ENCODE measurements at regions not wholly inside any gene's neighbourhood (a gene's known extent, or its start where the extent isn't known, plus 50 kb on each side); places are given as distances from the start of the nearest gene placed in this dataset.

DNA sequence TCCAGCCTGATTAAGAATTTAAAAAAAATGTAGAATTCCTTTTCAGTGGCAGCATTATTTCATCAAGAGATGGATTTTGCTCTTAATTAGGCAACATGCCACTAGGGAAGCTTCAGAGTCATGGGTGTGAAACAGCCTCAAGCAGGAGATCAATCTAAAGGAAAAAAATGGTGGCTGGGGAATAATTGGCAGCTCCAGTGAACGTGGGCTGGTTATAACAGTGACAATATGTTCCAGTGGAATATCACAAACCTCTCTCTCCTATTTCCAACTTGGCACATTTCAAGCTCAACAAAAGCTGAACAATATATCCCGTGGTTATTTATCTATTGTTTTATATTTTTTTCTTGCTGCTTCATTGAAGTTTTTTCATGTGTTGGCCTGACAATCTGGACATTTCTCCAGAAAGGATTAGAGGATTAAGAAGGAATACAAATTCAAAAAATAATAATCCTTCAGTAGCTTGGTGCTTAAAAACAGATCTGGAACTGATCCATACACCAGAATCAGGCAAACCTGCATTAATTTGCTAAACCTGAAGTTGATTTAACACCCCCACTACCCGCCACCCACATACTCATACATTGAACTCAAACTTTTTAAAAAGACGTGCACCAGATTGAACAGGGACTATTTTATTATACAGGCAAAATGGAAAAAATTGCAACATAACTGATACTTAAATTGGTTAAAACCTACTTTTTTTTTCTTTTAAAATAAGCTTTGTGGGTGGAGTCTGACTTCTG lies 255.9 kb upstream of the SPRED2 start:
- Mint-ChIP-seq H3K27ac (no peak overlapping the region), H3K4me3 (no peak overlapping the region), H3K36me3 (ENCODE audit: low read depth) (no peaks in the 10 kb centered on the region), H3K4me1 (no peaks in the 10 kb centered on the region), H3K27me3 (peaks cover 38% of the 10 kb centered on the region)
- DNase-seq (no peak), ATAC-seq (no peak)
- H3K9me3 ChIP-seq (ENCODE audit: control insufficient read depth, low read length, poor library complexity, severe bottlenecking) = no peaks in the 10 kb centered on the region

DNA sequence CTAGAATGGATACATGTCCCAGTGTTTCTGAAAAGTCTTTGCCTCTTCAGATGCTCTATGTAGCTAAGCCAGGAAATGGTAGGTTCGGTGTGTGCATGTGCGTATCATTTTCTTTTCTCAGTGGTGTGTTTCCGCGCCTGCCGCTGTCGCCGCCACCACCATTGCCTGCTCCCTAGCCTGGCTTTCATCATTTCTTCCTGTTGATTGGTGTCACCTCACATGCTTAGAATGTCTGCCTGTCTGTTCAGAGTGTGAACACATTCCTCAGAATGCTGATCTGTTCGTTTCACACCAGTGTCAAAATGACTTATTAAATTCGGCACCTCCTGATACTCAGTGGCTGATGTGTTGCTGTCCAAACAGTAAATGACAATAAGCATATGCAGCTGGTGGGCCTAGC lies 255.2 kb upstream of the SPRED2 start:
- H3K9me3 ChIP-seq (ENCODE audit: control insufficient read depth, low read length, poor library complexity, severe bottlenecking) = no peaks in the 10 kb centered on the region
- no peaks in the 10 kb centered on the region for H3K4me1 Mint-ChIP-seq
- no peaks in the 10 kb centered on the region for H3K36me3 Mint-ChIP-seq (ENCODE audit: low read depth)
- DNase-seq (no peak), ATAC-seq (no peak)
- H3K27ac Mint-ChIP-seq = no peak overlapping the region
- H3K27me3 Mint-ChIP-seq = peaks cover 38% of the 10 kb centered on the region
- H3K4me3 Mint-ChIP-seq = no peak overlapping the region

GRCh38 chr2:65686928-65687521 lies 254.6 kb upstream of the SPRED2 start:
- ATAC-seq (no peak), DNase-seq (no peak)
- H3K4me3 Mint-ChIP-seq = no peak overlapping the region
- H3K27ac Mint-ChIP-seq = no peak overlapping the region
- H3K36me3 Mint-ChIP-seq (ENCODE audit: low read depth) = no peaks in the 10 kb centered on the region
- no peaks in the 10 kb centered on the region for H3K9me3 ChIP-seq (ENCODE audit: control insufficient read depth, low read length, poor library complexity, severe bottlenecking)
- no peaks in the 10 kb centered on the region for H3K4me1 Mint-ChIP-seq
- peaks cover 40% of the 10 kb centered on the region for H3K27me3 Mint-ChIP-seq

GRCh38 chr2:65681503-65681902 lies 249.1 kb upstream of the SPRED2 start:
- no peak overlapping the region for H3K27ac Mint-ChIP-seq
- ATAC-seq = no peak
- H3K4me1 Mint-ChIP-seq = no peaks in the 10 kb centered on the region
- H3K36me3 Mint-ChIP-seq (ENCODE audit: low read depth) = no peaks in the 10 kb centered on the region
- H3K9me3 ChIP-seq (ENCODE audit: control insufficient read depth, low read length, poor library complexity, severe bottlenecking) = no peaks in the 10 kb centered on the region
- peaks cover 40% of the 10 kb centered on the region for H3K27me3 Mint-ChIP-seq
- H3K4me3 Mint-ChIP-seq = no peak overlapping the region
- no peak for DNase-seq

- H3K4me3 Mint-ChIP-seq = no peak overlapping the region
- H3K36me3 Mint-ChIP-seq (ENCODE audit: low read depth) = no peaks in the 10 kb centered on the region
- DNase-seq = no peak
- H3K9me3 ChIP-seq (ENCODE audit: control insufficient read depth, low read length, poor library complexity, severe bottlenecking) = no peaks in the 10 kb centered on the region
- ATAC-seq = no peak
- H3K4me1 Mint-ChIP-seq = no peaks in the 10 kb centered on the region
- H3K27ac Mint-ChIP-seq = no peak overlapping the region
- H3K27me3 Mint-ChIP-seq = peaks cover 42% of the 10 kb centered on the region
Observed at GRCh38 chr2:65678779-65679391, 246.5 kb upstream of the SPRED2 start.

GRCh38 chr2:65675350-65675749 lies 243.0 kb upstream of the SPRED2 start:
- Mint-ChIP-seq H3K27me3 (peaks cover 23% of the 10 kb centered on the region), H3K36me3 (ENCODE audit: low read depth) (no peaks in the 10 kb centered on the region)
- ATAC-seq = no peak

DNA sequence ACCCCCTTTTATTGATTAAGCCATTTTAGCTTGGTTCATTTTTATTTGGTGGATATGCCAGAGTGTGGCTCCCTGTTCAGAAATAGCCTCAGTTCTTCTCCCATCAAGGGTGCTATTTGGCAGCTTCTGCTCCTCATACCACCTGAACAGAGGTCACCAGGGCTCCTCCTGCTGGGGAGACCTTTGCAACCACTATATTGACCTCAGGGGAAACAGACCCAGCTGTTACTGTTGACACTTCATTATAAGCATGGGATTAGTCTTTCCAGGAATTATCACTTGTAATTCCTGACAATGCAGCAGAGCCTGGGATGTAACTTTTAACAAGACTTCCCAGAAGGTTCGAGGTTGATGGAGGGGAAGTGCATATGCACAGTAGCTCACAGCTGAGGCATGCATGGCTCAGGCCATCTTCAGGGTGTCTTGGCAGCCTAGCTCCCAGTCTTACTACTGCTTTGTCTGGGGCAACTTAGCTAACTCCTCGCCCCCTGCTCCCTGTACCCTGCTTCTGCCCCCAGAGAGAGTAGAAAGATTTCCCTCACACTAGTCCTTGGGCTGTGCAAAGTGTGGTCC lies 239.4 kb upstream of the SPRED2 start:
- no peaks in the 10 kb centered on the region for H3K36me3 Mint-ChIP-seq (ENCODE audit: low read depth)
- H3K27ac Mint-ChIP-seq = no peak overlapping the region
- no peaks in the 10 kb centered on the region for H3K9me3 ChIP-seq (ENCODE audit: control insufficient read depth, low read length, poor library complexity, severe bottlenecking)
- no peak for ATAC-seq
- H3K4me3 Mint-ChIP-seq = no peak overlapping the region
- no peak for DNase-seq
- no peaks in the 10 kb centered on the region for H3K4me1 Mint-ChIP-seq
- peaks cover 4% of the 10 kb centered on the region for H3K27me3 Mint-ChIP-seq

More at GRCh38 chr2:65675350-65675749, 243.0 kb upstream of the SPRED2 start:
- no peak for DNase-seq
- Mint-ChIP-seq H3K27ac (no peak overlapping the region), H3K4me3 (no peak overlapping the region), H3K4me1 (no peaks in the 10 kb centered on the region)
- no peaks in the 10 kb centered on the region for H3K9me3 ChIP-seq (ENCODE audit: control insufficient read depth, low read length, poor library complexity, severe bottlenecking)

DNA sequence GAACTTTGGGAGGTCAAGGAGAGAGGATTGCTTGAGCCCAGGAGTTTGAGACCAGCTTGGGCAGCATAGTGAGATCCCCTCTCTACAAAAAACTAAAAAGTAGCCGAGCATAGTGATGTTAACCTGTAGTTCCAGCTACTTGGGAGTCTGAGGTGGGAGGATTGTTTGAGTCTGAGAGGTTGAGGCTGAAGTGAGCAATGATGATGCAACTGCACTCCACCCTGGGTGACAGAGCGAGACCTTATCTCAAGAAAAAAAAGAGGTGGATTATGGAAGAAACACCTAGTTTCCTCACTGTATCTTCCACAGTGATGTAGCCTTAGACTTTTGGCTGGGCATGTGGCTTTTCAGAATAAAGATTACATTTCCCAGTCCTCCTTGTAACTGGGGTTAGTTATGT lies 237.2 kb upstream of the SPRED2 start:
- Mint-ChIP-seq H3K27me3 (peaks cover 17% of the 10 kb centered on the region), H3K27ac (no peak overlapping the region), H3K4me3 (no peak overlapping the region), H3K36me3 (ENCODE audit: low read depth) (no peaks in the 10 kb centered on the region), H3K4me1 (no peaks in the 10 kb centered on the region)
- H3K9me3 ChIP-seq (ENCODE audit: control insufficient read depth, low read length, poor library complexity, severe bottlenecking) = no peaks in the 10 kb centered on the region
- no peak for ATAC-seq
- no peak for DNase-seq

DNA sequence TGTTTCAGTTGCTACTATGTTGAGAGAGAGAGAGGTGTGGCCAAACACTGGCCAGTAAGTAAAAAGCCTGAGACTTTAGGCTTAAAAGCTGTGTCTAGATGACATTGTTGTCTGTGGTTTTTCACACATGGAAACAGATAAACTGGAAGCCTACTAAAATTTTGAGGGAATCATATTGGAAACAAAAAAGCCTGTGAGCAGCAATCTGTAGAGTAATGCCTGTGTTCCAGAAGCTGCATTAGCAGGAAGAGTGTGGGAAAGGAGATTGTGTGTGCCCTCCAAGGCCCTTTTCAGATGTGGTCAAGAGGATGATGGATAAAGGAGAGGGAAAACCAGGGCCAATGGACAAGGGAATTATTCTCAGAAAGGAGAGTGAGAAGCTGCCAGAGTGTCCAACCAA lies 236.3 kb upstream of the SPRED2 start:
- ATAC-seq (no peak), DNase-seq (no peak)
- no peaks in the 10 kb centered on the region for H3K4me1 Mint-ChIP-seq
- H3K27me3 Mint-ChIP-seq = peaks cover 21% of the 10 kb centered on the region
- H3K4me3 Mint-ChIP-seq = no peak overlapping the region
- no peaks in the 10 kb centered on the region for H3K9me3 ChIP-seq (ENCODE audit: control insufficient read depth, low read length, poor library complexity, severe bottlenecking)
- no peaks in the 10 kb centered on the region for H3K36me3 Mint-ChIP-seq (ENCODE audit: low read depth)
- no peak overlapping the region for H3K27ac Mint-ChIP-seq

DNA sequence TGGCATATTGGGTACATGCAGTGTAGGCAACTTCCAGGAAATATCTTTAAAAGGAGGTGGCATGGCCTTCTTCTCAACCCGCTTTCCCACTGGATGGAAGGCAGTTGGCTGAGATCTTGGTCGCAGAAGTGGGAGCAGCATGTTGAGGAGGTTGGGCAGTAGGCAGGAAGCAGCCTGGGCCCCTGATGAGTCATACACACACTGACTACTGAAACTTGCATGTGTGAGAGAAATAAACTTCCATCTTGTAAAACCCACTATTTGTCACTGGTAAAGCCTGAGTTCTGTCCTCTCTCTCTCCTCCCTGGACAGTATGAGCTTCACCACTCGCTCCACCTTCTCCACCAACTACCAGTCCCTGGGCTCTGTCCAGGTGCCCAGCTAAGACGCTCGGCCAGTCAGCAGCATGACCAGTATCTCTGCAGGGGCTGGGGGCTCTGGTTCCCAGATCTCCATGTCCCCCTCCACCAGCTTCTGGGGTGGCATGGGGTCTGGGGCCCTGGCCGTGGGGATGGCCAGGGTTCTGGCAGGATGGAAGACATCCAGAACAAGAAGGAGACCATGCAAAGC lies 233.8 kb upstream of the SPRED2 start:
- H3K9me3 ChIP-seq (ENCODE audit: control insufficient read depth, low read length, poor library complexity, severe bottlenecking) = no peaks in the 10 kb centered on the region
- H3K4me1 Mint-ChIP-seq = no peaks in the 10 kb centered on the region
- ATAC-seq = no peak
- H3K27ac Mint-ChIP-seq = no peak overlapping the region
- DNase-seq = no peak
- H3K4me3 Mint-ChIP-seq = no peak overlapping the region
- H3K36me3 Mint-ChIP-seq (ENCODE audit: low read depth) = no peaks in the 10 kb centered on the region
- H3K27me3 Mint-ChIP-seq = peaks cover 42% of the 10 kb centered on the region

GRCh38 chr2:65664931-65665330 lies 232.5 kb upstream of the SPRED2 start:
- H3K9me3 ChIP-seq (ENCODE audit: control insufficient read depth, low read length, poor library complexity, severe bottlenecking) = no peaks in the 10 kb centered on the region
- Mint-ChIP-seq H3K27me3 (peaks cover 42% of the 10 kb centered on the region), H3K4me1 (no peaks in the 10 kb centered on the region), H3K4me3 (no peak overlapping the region), H3K27ac (no peak overlapping the region), H3K36me3 (ENCODE audit: low read depth) (no peaks in the 10 kb centered on the region)
- ATAC-seq (no peak), DNase-seq (no peak)

DNA sequence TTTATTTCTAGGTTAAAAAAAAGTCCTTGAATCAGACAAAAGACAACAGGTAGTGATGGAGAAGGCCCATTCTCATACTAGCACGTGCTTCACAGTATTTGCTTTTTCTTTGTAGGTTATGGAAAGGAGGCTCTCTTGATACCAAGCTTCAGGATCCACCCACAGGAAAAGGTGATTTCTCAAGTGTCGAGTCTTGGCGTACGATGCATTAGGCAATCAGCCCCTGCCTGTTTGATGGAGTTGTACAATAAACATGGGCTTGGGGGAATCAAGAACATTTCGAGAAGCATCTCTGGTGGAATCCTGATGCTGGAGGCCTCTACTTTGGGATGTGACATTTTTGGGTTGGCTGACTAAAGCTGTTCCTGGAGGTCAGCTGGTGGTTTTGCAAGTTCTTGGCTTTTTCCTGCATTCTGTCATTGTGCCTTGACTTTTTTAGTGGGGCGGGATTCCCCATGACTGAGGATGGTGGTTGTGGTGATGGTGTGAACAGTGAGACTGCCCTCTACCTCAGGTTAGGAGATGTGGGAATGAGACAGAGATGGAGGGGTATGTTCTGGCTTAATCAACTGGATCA lies 231.5 kb upstream of the SPRED2 start:
- H3K9me3 ChIP-seq (ENCODE audit: control insufficient read depth, low read length, poor library complexity, severe bottlenecking) = no peaks in the 10 kb centered on the region
- Mint-ChIP-seq H3K36me3 (ENCODE audit: low read depth) (no peaks in the 10 kb centered on the region), H3K27ac (no peak overlapping the region), H3K4me1 (no peaks in the 10 kb centered on the region), H3K27me3 (peaks cover 46% of the 10 kb centered on the region), H3K4me3 (no peak overlapping the region)
- no peak for ATAC-seq
- no peak for DNase-seq

Data from T-helper 17 cell (primary cell).